HUES48 (cell line): ENCODE measurements at regions not wholly inside any gene's neighbourhood (a gene's known extent, or its start where the extent isn't known, plus 50 kb on each side); places are given as distances from the start of the nearest gene placed in this dataset.

ENCODE experiments used
- H3K27ac ChIP-seq: one replicate; pipeline ENCODE4 v1.7.0; 2013; ENCODE audit warnings: low read depth, low read length, inconsistent platforms
- H3K27me3 ChIP-seq: 2 replicates; pipeline ENCODE4 v1.6.1; 2013; ENCODE audit warnings: mild to moderate bottlenecking, low read length; ENCODE audit not compliant: control insufficient read depth, insufficient read depth
- H3K36me3 ChIP-seq: 2 replicates; pipeline ENCODE4 v1.6.1; 2013; ENCODE audit warnings: low read length; ENCODE audit not compliant: control insufficient read depth, insufficient read depth
- H3K4me1 ChIP-seq: 2 replicates; pipeline ENCODE4 v1.6.1; 2013; ENCODE audit warnings: mild to moderate bottlenecking, low read length; ENCODE audit not compliant: control insufficient read depth, insufficient read depth
- H3K4me3 ChIP-seq: 2 replicates; pipeline ENCODE4 v1.5.1; 2013; ENCODE audit warnings: mild to moderate bottlenecking, low read depth, low read length
- H3K9ac ChIP-seq: 2 replicates; pipeline ENCODE4 v1.6.1; 2013; ENCODE audit warnings: mild to moderate bottlenecking, low read depth, low read length, moderate library complexity
- H3K9me3 ChIP-seq: 2 replicates; pipeline ENCODE4 v1.6.1; 2013; ENCODE audit warnings: low read length; ENCODE audit not compliant: control insufficient read depth, insufficient read depth

GRCh38 chr6:15775741-15776140, 112.9 kb upstream of the DTNBP1 start:
- Histone ChIP-seq H3K4me1 (no peaks in the 10 kb centered on the region), H3K9ac (no peak overlapping the region), H3K27me3 (no peaks in the 10 kb centered on the region), H3K9me3 (no peaks in the 10 kb centered on the region), H3K36me3 (no peaks in the 10 kb centered on the region), H3K27ac (no peak overlapping the region), H3K4me3 (no peak overlapping the region)

DNA sequence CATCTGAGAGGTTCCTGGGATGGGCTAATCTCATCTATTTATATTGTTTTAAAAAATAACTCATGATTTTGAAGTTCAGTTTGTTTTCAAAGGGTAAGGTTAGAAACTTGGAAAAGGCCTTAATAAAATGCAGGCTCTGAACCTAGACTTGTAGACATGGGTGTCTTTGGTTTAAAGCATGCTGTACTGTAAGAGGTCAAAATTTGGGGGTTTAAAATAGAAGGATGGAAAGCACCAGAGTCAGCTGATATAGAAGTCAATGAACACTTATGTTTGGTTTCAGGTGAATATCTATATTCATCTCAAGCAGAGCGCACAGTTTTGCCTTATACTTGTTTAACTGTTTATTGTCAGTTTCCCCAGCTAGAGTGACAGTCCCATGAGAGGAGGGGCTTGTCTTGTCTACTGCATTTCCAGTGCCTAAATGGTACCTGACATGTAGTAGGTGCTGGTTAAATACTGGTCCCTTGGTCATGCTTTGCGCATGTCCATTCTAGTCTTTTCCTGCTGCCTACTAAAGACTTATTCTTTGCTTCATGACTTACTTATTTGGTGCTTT, 112.3 kb upstream of the DTNBP1 start:
- no peak overlapping the region for H3K27ac ChIP-seq
- no peaks in the 10 kb centered on the region for H3K36me3 ChIP-seq
- H3K27me3 ChIP-seq, result no peaks in the 10 kb centered on the region
- H3K9me3 ChIP-seq, result no peaks in the 10 kb centered on the region
- H3K9ac ChIP-seq, result no peak overlapping the region
- no peaks in the 10 kb centered on the region for H3K4me1 ChIP-seq
- no peak overlapping the region for H3K4me3 ChIP-seq

DNA sequence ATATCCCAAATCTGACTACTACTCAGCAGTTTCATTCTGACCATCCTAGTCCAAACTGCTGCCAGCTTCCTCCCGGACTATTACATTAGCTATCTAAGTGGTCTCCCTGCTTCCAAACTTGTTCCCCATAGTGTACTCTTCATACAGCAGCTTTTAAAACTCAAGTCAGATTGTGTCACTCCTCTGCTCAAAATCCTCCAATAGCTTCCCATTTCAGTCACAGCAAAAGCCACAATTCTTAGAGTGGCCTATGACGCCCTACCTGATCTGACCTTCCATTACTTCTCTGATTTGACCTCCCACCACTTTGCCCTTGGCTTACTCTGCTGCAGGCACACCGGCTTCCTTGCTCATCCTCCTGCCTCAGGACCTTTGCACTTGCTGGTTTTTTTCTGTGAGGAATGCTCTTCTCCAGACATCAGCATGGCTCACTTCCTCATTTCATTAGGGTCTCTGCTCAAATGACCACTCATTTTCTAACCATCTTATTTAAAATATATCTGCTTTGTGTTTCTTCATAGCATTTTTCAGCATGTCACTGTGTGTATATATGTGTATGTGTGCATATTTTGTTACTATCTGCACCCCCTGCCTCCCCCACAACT, 111.1 kb upstream of the DTNBP1 start:
- H3K36me3 ChIP-seq, result no peaks in the 10 kb centered on the region
- no peak overlapping the region for H3K27ac ChIP-seq
- no peak overlapping the region for H3K9ac ChIP-seq
- no peaks in the 10 kb centered on the region for H3K27me3 ChIP-seq
- no peak overlapping the region for H3K4me3 ChIP-seq
- no peaks in the 10 kb centered on the region for H3K4me1 ChIP-seq
- no peaks in the 10 kb centered on the region for H3K9me3 ChIP-seq

DNA sequence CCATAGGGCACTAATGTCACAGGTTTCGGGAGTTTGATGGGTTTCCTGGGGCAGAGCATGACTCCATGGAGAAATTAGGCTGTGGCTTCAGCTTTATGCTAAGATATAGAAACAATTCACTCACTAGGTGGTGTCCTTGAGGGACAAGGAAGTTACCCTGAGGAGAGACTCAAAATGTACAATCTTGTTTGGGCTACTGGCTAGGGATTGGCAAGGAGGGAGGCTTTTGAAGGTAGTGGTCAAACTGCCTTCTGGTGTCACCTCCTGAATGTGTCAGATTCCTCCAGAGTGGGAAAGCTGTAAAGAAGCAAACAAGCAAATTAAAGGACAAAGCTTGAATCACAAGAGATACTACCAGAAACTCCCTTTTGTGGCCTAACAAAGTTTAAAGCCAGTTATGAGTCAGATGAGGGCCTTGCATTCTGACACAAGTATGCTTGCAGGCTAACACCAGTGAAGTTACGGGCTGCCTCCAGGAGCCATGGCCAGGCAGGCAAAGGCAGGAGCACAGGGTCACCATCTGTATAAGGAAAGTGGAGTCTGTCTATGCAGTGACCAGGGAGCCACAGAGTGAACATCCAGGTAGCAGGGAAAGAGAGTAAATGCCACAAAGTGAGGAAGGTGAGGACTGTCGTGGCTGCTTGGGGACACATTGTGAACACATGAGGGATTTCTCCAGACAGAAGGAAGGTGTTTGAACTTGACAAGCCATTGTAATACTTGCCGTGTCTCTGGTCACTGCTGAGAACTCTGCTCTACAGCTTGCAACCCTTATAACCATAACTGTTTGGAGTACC, 107.7 kb upstream of the DTNBP1 start:
- no peak overlapping the region for H3K27ac ChIP-seq
- no peak overlapping the region for H3K9ac ChIP-seq

GRCh38 chr6:15769511-15770018, 106.7 kb upstream of the DTNBP1 start:
- Histone ChIP-seq H3K27ac (no peak overlapping the region), H3K9ac (no peak overlapping the region), H3K9me3 (no peaks in the 10 kb centered on the region), H3K27me3 (no peaks in the 10 kb centered on the region), H3K36me3 (no peaks in the 10 kb centered on the region), H3K4me1 (no peaks in the 10 kb centered on the region), H3K4me3 (no peak overlapping the region)

More for the DNA sequence above, 107.7 kb upstream of the DTNBP1 start:
- Histone ChIP-seq H3K4me1 (no peaks in the 10 kb centered on the region), H3K36me3 (no peaks in the 10 kb centered on the region), H3K9me3 (no peaks in the 10 kb centered on the region), H3K27me3 (no peaks in the 10 kb centered on the region), H3K4me3 (no peak overlapping the region)

GRCh38 chr6:15768999-15769398, 106.2 kb upstream of the DTNBP1 start:
- H3K9ac ChIP-seq, result no peak overlapping the region
- no peaks in the 10 kb centered on the region for H3K4me1 ChIP-seq
- H3K27me3 ChIP-seq, result no peaks in the 10 kb centered on the region
- H3K36me3 ChIP-seq, result no peaks in the 10 kb centered on the region
- no peaks in the 10 kb centered on the region for H3K9me3 ChIP-seq
- no peak overlapping the region for H3K27ac ChIP-seq
- H3K4me3 ChIP-seq, result no peak overlapping the region

DNA sequence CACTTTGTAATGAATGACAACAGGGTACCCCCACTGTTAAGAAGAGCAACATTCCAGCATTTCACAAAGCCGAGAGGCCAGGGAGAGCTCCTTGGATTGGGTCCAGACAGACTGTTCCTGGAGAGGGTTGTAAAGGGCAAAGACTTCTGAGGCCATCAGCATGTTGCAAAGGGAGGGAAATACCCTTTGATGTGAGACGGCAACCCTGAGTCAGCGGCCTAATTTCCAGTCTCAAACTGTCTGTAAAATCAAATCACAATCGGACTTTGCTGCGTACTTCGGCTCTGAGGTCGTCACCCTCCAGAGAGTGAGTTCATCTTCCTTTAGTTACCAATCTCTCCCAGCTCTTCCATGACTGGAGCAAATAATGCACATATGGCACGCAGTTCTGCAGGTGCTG, 101.0 kb upstream of the DTNBP1 start:
- no peak overlapping the region for H3K9ac ChIP-seq
- no peaks in the 10 kb centered on the region for H3K27me3 ChIP-seq
- H3K36me3 ChIP-seq, result no peaks in the 10 kb centered on the region
- H3K27ac ChIP-seq, result no peak overlapping the region
- no peak overlapping the region for H3K4me3 ChIP-seq
- H3K9me3 ChIP-seq, result no peaks in the 10 kb centered on the region
- no peaks in the 10 kb centered on the region for H3K4me1 ChIP-seq

DNA sequence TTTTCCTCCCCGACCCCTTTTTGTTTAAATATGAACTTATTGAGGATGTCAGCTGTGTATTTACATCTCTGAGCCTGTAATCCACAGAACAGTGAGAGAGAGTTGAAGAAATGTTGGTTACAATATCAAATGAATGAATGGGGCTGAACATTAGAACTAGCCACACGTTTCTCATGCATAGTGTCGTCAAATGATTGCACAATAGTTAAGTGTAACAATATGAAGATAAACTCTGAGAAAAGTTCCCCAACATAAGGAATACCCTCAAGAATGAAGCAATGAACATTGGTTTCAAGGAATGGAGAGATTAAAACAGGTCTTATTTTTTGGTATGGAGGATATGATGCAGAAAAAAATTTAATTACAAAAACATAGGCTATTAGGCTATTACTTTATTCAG, 100.5 kb upstream of the DTNBP1 start:
- Histone ChIP-seq H3K36me3 (no peaks in the 10 kb centered on the region), H3K9ac (no peak overlapping the region), H3K27ac (no peak overlapping the region), H3K9me3 (no peaks in the 10 kb centered on the region), H3K27me3 (no peaks in the 10 kb centered on the region), H3K4me3 (no peak overlapping the region), H3K4me1 (no peaks in the 10 kb centered on the region)

DNA sequence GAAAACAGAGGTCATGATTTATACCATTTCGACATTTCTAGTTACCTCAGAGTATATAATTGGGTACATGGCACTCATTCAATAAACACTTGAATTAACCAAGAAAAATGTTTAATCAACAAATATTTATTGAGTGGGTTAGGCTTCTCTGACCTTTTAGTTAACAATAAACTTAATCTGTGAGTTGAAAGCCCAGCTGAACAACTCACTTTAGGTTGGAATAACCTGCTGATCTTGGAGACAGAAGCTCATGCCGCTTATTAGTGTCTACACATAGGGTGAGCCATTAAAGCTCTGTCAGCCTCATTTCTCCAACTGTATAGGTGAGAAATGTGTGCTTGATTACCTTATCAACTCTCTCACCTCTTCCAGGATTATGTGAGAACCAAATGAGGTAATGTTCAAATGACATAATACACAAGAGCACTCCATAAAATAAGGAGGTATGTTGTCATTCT, 98.2 kb upstream of the DTNBP1 start:
- no peaks in the 10 kb centered on the region for H3K27me3 ChIP-seq
- H3K27ac ChIP-seq, result no peak overlapping the region
- no peaks in the 10 kb centered on the region for H3K4me1 ChIP-seq
- H3K36me3 ChIP-seq, result no peaks in the 10 kb centered on the region
- H3K9ac ChIP-seq, result no peak overlapping the region
- no peak overlapping the region for H3K4me3 ChIP-seq
- no peaks in the 10 kb centered on the region for H3K9me3 ChIP-seq

DNA sequence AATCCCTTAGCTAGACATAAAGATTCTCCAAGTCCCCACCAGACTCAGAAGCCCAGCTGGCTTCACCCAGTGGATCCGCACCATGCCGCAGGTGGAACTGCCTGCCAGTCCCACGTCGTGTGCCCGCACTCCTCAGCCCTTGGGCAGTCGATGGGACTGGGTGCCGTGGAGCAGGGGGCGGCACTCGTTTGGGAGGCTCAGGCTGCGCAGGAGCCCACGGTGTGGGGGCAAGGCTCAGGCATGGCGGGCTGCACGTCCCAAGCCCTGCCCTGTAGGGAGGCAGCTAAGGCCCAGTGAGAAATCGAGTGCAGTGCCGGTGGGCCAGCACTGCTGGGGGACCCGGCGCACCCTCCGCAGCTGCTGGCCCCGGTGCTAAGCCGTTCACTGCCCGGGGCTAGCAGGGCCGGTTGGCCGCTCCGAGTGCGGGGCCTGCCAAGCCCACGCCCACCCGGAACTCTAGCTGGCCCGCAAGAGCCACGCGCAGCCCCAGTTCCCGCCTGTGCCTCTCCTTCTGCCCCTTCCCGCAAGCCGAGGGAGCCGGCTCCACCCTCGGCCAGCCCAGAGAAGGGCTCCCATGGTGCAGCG, 95.9 kb upstream of the DTNBP1 start:
- Histone ChIP-seq H3K27ac (no peak overlapping the region), H3K9ac (no peak overlapping the region), H3K9me3 (no peaks in the 10 kb centered on the region), H3K4me1 (no peaks in the 10 kb centered on the region), H3K4me3 (no peak overlapping the region), H3K27me3 (no peaks in the 10 kb centered on the region), H3K36me3 (no peaks in the 10 kb centered on the region)

DNA sequence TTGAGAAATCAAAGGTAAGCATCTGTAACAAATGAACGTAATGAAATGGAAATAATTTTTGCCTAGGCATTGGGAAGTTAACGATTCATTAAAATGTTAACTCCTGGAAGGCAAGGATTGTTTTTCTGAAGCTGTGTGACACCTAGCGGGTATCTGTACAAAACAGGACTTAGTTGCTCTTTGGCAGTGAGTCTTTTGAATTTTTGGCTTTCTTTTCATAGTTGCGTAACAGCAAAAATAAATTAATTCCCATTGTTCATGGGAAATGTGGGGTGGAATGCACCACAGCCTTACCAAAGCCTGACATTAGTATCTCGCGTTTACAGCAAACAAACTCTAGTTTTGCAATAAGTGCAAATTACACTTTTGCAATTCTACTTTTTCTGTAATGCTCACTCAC, 92.7 kb upstream of the DTNBP1 start:
- no peaks in the 10 kb centered on the region for H3K27me3 ChIP-seq
- no peaks in the 10 kb centered on the region for H3K9me3 ChIP-seq
- no peak overlapping the region for H3K4me3 ChIP-seq
- H3K27ac ChIP-seq, result no peak overlapping the region
- no peak overlapping the region for H3K9ac ChIP-seq
- no peaks in the 10 kb centered on the region for H3K36me3 ChIP-seq
- no peaks in the 10 kb centered on the region for H3K4me1 ChIP-seq
